H1 (cell line): ENCODE measurements at regions not wholly inside any gene's neighbourhood (a gene's known extent, or its start where the extent isn't known, plus 50 kb on each side); places are given as distances from the start of the nearest gene placed in this dataset.

Source experiments
- ATF2 ChIP-seq: IDR thresholded peaks from 2 replicates; pipeline ENCODE4 v1.6.1; 2012; ENCODE audit warnings: low read length, inconsistent platforms
- ATF3 ChIP-seq: IDR thresholded peaks from 2 replicates; pipeline ENCODE4 v1.6.1; 2011; ENCODE audit warnings: low read depth, mild to moderate bottlenecking, low read length; ENCODE audit not compliant: insufficient read depth
- CHD7 ChIP-seq: fragments of 300-600 bp; sonication (generic); IDR thresholded peaks from 2 replicates; pipeline ENCODE4 v1.7.1; 2012; ENCODE audit warnings: low read length, moderate library complexity, mild to moderate bottlenecking, inconsistent platforms; ENCODE audit not compliant: insufficient replicate concordance
- CREB1 ChIP-seq: IDR thresholded peaks from 2 replicates; pipeline ENCODE4 v1.6.1; 2012; ENCODE audit warnings: inconsistent platforms
- GABPA ChIP-seq: IDR thresholded peaks from 2 replicates; pipeline ENCODE4 v1.6.1; 2011; ENCODE audit warnings: mild to moderate bottlenecking, low read length, moderate library complexity, borderline replicate concordance; ENCODE audit not compliant: insufficient read depth
- RFX5 ChIP-seq: IDR thresholded peaks from 2 replicates; pipeline ENCODE4 v1.6.1; 2011; ENCODE audit warnings: low read depth, low read length, improper control_type of control experiment, borderline replicate concordance
- SP4 ChIP-seq: IDR thresholded peaks from 2 replicates; pipeline ENCODE4 v1.6.1; 2012; ENCODE audit warnings: low read length, inconsistent platforms
- TAF1 ChIP-seq: IDR thresholded peaks from 2 replicates; pipeline ENCODE4 v1.6.1; 2011; ENCODE audit warnings: mild to moderate bottlenecking, low read depth, low read length
- TBP ChIP-seq: IDR thresholded peaks from 2 replicates; pipeline ENCODE4 v1.6.1; 2011; ENCODE audit warnings: low read depth, low read length, improper control_type of control experiment

- TF ChIP-seq CHD7 (no peak), ATF2 (no peak), ATF3 (no peak), CREB1 (no peak), RFX5 (no peak), TBP (no peak), SP4 (no peak), GABPA (no peak), TAF1 (no peak)
Observed at GRCh38 chr5:170161069-170161468, 55.4 kb downstream of the FOXI1 start (continued).
